GM18867 (cell line): ENCODE measurements at regions not wholly inside any gene's neighbourhood (a gene's known extent, or its start where the extent isn't known, plus 50 kb on each side); places are given as distances from the start of the nearest gene placed in this dataset.
"Not testable (repeated sequence)": the region's sequence is repeated elsewhere in the genome, so short reads cannot be mapped to it uniquely, and the experiment has no call there.

ENCODE experiments used
- ATAC-seq: cut with Tn5 transposase; IDR thresholded peaks from one replicate; pipeline ENCODE4 v1.9.1; 2021; ENCODE audit warnings: mild to moderate bottlenecking, moderate library complexity; ENCODE audit not compliant: unreplicated experiment

DNA sequence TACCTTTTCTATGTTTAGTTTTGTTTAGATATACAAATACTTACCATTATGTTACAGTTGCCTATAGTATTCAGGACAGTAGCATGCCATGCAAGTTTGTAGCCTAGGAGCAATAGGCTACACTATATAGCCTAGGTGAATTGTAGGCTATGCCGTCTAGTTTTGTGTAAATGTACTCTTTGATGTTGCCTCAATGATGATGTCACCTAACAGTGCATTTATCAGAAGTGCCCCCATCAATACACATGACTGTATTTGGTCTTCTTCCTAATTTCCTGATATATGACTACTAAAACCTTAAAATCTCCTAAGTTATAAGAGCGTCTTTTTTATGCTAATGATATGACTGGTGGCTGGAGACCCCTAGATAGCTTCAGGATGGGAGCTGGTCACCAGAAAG, 394.4 kb upstream of the STXBP6 start:
- no peak for ATAC-seq

GRCh38 chr14:25440382-25440781, 390.4 kb upstream of the STXBP6 start:
- ATAC-seq: not testable (repeated sequence)

- ATAC-seq: no peak
Observed at GRCh38 chr14:25436906-25437305, 387.0 kb upstream of the STXBP6 start.

GRCh38 chr14:25436288-25436875, 386.4 kb upstream of the STXBP6 start:
- no peak for ATAC-seq

GRCh38 chr14:25431211-25432076, 381.5 kb upstream of the STXBP6 start:
- no peak for ATAC-seq

GRCh38 chr14:25430808-25431207, 380.9 kb upstream of the STXBP6 start:
- ATAC-seq: no peak

GRCh38 chr14:25412998-25413397, 363.1 kb upstream of the STXBP6 start:
- ATAC-seq: no peak

- ATAC-seq: no peak
Observed at GRCh38 chr14:25411781-25412757, 362.1 kb upstream of the STXBP6 start.

DNA sequence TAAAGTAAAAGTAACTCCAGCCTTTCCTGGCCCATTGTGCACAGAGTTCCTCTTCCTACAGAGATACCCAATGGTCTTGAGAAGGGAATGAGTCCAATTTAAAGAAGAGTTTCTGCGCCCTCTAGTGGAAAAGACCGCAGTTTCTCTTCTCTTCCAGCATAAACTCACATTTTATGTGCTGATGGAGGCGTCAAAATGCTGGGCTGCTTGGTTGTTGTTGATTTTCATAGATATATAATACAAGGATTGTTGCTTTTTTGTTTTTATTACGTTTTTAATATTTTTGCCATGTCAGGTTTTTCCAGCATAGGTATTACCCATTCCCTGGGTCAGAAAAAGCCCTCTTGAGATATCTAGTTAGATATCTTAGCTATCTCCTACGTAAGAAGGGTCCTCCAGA, 356.9 kb upstream of the STXBP6 start:
- peak; percentile 56 for ATAC-seq

- ATAC-seq: peak; percentile 72
Observed at GRCh38 chr14:25400607-25401206, 350.8 kb upstream of the STXBP6 start.

GRCh38 chr14:25396128-25396527, 346.2 kb upstream of the STXBP6 start:
- ATAC-seq: peak; percentile 77

DNA sequence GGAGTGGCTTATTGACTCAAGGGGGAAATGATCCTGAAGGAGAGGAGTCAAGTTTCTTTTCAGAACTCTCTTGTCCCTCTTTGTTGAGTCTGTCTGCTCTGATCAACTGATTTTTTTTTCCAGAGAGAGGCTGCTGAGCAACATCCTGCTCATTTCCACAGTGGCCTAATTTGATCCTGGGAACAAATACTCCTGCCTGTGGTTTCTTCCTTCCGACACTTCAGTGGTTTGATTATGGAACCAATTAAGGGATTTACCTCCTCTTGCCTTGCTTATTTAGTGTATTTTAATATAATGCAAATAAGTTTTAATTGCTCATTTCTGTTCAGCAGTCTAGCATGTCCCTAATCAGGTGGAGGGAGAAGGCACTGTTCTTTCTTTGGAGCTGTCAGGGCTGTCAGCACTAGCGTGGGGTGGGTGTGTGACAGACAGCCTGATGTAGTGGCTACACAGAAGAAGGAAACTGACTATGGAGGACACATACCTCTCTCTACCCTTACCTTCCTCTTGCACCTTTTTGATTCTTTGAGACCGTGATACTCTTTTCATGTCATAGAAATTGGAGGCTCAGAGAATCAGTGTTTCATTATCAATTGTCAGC, 344.9 kb upstream of the STXBP6 start:
- ATAC-seq: no peak

- no peak for ATAC-seq
Observed at GRCh38 chr14:25394356-25394755, 344.4 kb upstream of the STXBP6 start.

DNA sequence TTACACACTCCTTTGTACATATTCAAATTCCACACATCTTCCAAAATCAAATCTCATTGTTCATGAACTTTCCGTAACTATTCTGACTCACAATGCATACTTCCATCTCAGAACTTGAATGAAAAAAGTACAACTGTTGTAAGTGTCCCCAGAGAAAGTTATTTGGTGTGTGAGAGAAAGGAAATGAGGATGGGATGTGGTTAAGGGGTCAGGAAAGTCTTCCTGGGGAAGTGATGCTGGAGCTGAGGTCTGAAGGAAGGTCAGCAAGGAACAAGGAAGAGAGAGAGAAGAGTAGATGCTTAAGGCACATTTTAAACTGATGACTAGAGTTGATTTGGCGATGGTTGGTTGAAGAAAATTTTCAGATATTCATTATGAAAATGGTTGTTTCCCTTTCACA, 340.0 kb upstream of the STXBP6 start:
- ATAC-seq: no peak

DNA sequence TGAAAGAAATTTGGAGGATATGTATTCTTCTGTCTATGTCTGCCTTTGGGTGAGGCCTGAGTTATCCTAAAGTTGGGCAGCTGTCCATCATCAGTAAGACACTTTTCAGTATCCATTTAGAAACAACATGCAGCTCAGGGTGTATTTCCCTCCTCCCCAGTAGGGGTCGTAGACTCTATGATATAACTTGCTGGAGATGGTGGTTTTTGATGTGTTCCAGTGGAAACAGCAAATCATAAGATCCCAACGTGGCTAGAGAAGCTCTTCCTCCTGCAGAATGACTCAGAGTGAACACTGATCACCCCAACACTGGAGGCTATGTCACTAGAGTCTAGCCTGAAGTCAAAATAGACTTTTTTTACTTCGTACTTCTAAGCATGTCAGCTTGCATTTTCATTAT, 331.6 kb upstream of the STXBP6 start:
- ATAC-seq: no peak

GRCh38 chr14:25375639-25376038, 325.7 kb upstream of the STXBP6 start:
- ATAC-seq: no peak

GRCh38 chr14:25371068-25371467, 321.1 kb upstream of the STXBP6 start:
- no peak for ATAC-seq

DNA sequence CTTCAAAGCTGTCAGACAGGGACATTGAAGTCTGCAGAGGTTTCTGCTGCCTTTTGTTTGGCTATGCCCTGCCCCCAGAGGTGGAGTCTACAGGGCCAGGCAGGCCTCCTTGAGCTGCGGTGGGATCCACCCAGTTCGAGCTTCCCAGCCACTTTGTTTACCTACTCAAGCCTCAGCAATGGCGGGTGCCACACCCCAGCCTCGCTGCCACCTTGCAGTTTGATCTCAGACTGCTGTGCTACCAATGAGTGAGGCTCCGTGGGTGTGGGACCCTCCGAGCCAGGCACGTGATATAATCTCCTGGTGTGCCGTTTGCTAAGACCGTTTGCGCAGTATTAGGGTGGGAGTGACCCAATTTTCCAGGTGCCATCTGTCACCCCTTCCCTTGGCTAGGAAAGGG, 320.1 kb upstream of the STXBP6 start:
- not testable (repeated sequence) for ATAC-seq

DNA sequence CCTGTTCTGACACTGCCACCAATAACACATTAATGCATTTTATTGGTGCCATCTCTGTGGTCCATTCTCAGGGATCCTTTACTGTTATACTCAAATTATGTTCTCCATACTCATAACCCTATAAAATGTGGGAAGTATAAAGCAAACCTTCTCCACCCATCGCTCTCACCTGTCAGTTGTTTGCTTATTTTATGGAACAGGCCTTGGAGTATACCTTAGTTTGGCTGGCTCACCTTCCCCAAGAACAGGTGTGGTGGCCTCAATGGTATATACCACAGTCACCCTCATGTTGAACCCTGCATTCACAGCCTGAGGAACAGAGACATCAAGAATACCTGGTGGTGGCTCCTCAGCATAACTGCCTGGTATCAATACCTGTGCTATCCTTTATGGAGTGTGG, 308.4 kb upstream of the STXBP6 start:
- no peak for ATAC-seq

GRCh38 chr14:25351269-25351668, 301.3 kb upstream of the STXBP6 start:
- ATAC-seq: no peak

GRCh38 chr14:25350802-25351201, 300.9 kb upstream of the STXBP6 start:
- no peak for ATAC-seq
